ENCODE measurements at regions not wholly inside any gene's neighbourhood (a gene's known extent, or its start where the extent isn't known, plus 50 kb on each side); places are given as distances from the start of the nearest gene placed in this dataset.

GRCh38 chr22:48588151-48588877, 1239.4 kb downstream of the BRD1 start (continued):
- TF ChIP-seq RERE (CRISPR knock-in tag; IDR thresholded peaks at IDR 0.05; ENCODE audit: low read depth) (no peak), MXD4 (CRISPR knock-in tag; IDR thresholded peaks at IDR 0.05) (no peak)

GRCh38 chr22:48587236-48587865, 1240.3 kb downstream of the BRD1 start:
- no peak overlapping the region for H3K27ac ChIP-seq (ENCODE audit: extremely low read length, insufficient read depth, low read length)
- no TSS peak for BruUV-seq (replicated peaks)
- no peak overlapping the region for H3K4me3 ChIP-seq (replicated peaks in 1 of 3; ENCODE audit: insufficient read depth in 1 of 3, low read depth in 2 of 3, low read length in 3 of 3)
- no peak overlapping the region for H3K4me2 ChIP-seq (ENCODE audit: low read depth, low read length)
- no peaks in the 10 kb centered on the region for H3K36me3 ChIP-seq (replicated peaks in 1 of 2; ENCODE audit: control insufficient read depth in 1 of 2, insufficient read depth in 2 of 2, low read length in 2 of 2)
- no peaks in the 10 kb centered on the region for H3K79me2 ChIP-seq (ENCODE audit: insufficient read depth, low read length)
- in situ Hi-C loops (cut with HindIII; ENCODE audit: extremely low pct_ligation_motif_present, low pct_unique_long_range_greater_than_20kb): no loop called here
- H3K27me3 ChIP-seq (ENCODE audit: control insufficient read depth in 1 of 2, insufficient read depth in 2 of 2, low read length in 2 of 2): no peaks in the 10 kb centered on the region; a peak in 3 of 5 replicates
- intact Hi-C loops (cut with micrococcal nuclease; ENCODE audit: unreplicated experiment): no loop called here
- H2AFZ ChIP-seq (ENCODE audit: low read length): no peak overlapping the region
- no peaks in the 10 kb centered on the region for H3K9me3 ChIP-seq (ENCODE audit: low read length)
- no peak for FAIRE-seq
- ChIA-PET CTCF (ENCODE audit: low intra/inter-chr PET ratio, low total read pairs) (no interaction called here), POLR2A (no interaction called here)
- TF ChIP-seq HMG20A (CRISPR knock-in tag; IDR thresholded peaks at IDR 0.05; ENCODE audit: borderline replicate concordance): no peak
- H3K4me1 ChIP-seq (ENCODE audit: insufficient read depth, low read length): peaks cover 8% of the 10 kb centered on the region
- H3K9ac ChIP-seq (ENCODE audit: insufficient read depth, low read depth, low read length): no peak overlapping the region
- H4K20me1 ChIP-seq (ENCODE audit: insufficient read depth, low read length): no peaks in the 10 kb centered on the region
- DNase-seq (ENCODE audit: low spot score): no peak
- no peak for ATAC-seq
- WGBS (ENCODE audit: low lambda C conversion rate): 72% methylated on average over 10 of the region's 18 CpGs

Data from HepG2 (cell line).